Left lung (tissue), 4 donors: ENCODE measurements at regions not wholly inside any gene's neighbourhood (a gene's known extent, or its start where the extent isn't known, plus 50 kb on each side); places are given as distances from the start of the nearest gene placed in this dataset.
"Not testable (repeated sequence)": the region's sequence is repeated elsewhere in the genome, so short reads cannot be mapped to it uniquely, and the experiment has no call there.

Experiments
- ATAC-seq: fragments of 200-7000 bp; cut with Tn5 transposase; one replicate; pipeline ENCODE4 v1.9.1; 2020; ENCODE audit warnings: moderate library complexity
- DNase-seq, 4 donors: peaks; one replicate each; pipeline ENCODE4 v3.0.0-alpha.2; 2013 to 2020
- H3K27ac ChIP-seq, 2 donors: fragments of 200-600 bp; sonication (generic) in 1 of 2; one replicate each; pipeline versions ENCODE4 v1.5.0 to v1.8.0; 2020 to 2021
- H3K27me3 ChIP-seq, 2 donors: fragments of 200-600 bp; sonication (generic) in 1 of 2; one replicate each; pipeline versions ENCODE4 v1.5.0 to v1.8.0; 2020 to 2021
- H3K36me3 ChIP-seq, 2 donors: fragments of 200-600 bp; sonication (generic) in 1 of 2; one replicate each; pipeline versions ENCODE4 v1.5.0 to v1.8.0; 2020 to 2021
- H3K4me1 ChIP-seq, 2 donors: fragments of 200-600 bp; one replicate each; pipeline ENCODE4 v1.8.0; 2021
- H3K4me3 ChIP-seq, 2 donors: fragments of 200-600 bp; sonication (generic) in 1 of 2; one replicate each; pipeline versions ENCODE4 v1.5.0 to v1.8.0; 2020 to 2021; ENCODE audit warnings: mild to moderate bottlenecking in 1 of 2
- H3K9me3 ChIP-seq, 2 donors: fragments of 200-600 bp; sonication (generic) in 1 of 2; one replicate each; pipeline versions ENCODE4 v1.5.0 to v1.8.0; 2020 to 2021
- intact Hi-C, 2 donors: fragments of 100-400 bp; cut with DNase I; formaldehyde crosslinking; loops; one replicate each; pipeline versions ENCODE4 v1.11.2 to v1.14.2; 2022
- TF ChIP-seq, protein P1 (sequence below), 2 donors: fragments of 200-600 bp; sonication (generic) in 1 of 2; IDR thresholded peaks; one replicate each; pipeline versions ENCODE4 v1.5.0 to v1.8.0; 2021; ENCODE audit warnings: antibody characterized with exemption in 2 of 2
- donor health status: DM: no; HTN: yes; CAD: no.
- donor health status: DM: no; HTN: no; CAD: no.

DNA sequence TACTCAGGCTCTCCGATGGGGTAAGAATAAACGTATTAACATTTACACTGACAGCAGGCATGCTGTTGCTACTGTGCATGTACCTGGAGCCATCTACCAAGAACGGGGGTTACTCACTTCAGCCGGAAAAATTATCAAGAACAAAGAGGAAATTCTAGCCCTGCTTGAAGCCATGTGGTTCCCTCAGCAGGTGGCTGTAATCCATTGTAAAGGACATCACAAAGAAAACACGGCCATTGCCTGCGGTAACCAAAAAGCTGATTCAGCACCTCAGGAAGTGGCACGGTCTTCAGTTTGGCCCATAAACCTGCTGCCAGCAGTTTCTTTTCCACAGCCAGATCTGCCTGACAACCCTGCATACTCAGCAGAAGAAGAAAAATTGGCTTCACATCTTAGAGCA lies 925.5 kb upstream of the AMELY start:
- H3K4me3 ChIP-seq = no peak overlapping the region
- H3K4me1 ChIP-seq = no peaks in the 10 kb centered on the region
- ATAC-seq = no peak
- no peaks in the 10 kb centered on the region for H3K9me3 ChIP-seq
- no peak for DNase-seq
- H3K27me3 ChIP-seq = no peaks in the 10 kb centered on the region
- H3K27ac ChIP-seq = no peak overlapping the region
- TF ChIP-seq, protein P1, sequence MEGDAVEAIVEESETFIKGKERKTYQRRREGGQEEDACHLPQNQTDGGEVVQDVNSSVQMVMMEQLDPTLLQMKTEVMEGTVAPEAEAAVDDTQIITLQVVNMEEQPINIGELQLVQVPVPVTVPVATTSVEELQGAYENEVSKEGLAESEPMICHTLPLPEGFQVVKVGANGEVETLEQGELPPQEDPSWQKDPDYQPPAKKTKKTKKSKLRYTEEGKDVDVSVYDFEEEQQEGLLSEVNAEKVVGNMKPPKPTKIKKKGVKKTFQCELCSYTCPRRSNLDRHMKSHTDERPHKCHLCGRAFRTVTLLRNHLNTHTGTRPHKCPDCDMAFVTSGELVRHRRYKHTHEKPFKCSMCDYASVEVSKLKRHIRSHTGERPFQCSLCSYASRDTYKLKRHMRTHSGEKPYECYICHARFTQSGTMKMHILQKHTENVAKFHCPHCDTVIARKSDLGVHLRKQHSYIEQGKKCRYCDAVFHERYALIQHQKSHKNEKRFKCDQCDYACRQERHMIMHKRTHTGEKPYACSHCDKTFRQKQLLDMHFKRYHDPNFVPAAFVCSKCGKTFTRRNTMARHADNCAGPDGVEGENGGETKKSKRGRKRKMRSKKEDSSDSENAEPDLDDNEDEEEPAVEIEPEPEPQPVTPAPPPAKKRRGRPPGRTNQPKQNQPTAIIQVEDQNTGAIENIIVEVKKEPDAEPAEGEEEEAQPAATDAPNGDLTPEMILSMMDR (IDR thresholded peaks at IDR 0.05) = no peak
- intact Hi-C loops = no loop called here
- H3K36me3 ChIP-seq = no peaks in the 10 kb centered on the region

DNA sequence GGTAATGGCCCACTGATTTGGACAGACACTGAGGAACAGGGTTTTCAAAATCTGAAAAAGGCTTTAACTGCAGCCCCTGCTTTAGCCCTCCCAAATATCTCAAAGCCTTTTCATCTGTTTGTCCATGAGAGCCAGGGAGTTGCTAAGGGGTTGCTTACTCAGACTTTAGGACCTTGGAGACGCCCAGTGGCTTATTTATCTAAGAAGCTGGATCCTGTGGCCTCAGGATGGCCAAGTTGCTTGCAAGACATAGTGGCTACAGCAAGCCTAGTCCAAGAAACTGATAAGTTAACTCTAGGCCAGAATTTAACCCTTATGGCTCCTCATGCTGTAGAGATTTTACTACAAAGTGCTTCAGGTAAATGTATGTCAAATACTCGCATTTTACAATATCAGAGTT lies 924.8 kb upstream of the AMELY start:
- H3K27me3 ChIP-seq = no peaks in the 10 kb centered on the region
- DNase-seq = no peak
- intact Hi-C loops = no loop called here
- TF ChIP-seq, protein P1 (IDR thresholded peaks at IDR 0.05) = no peak
- H3K36me3 ChIP-seq = no peaks in the 10 kb centered on the region
- ATAC-seq = no peak
- no peaks in the 10 kb centered on the region for H3K4me1 ChIP-seq
- H3K27ac ChIP-seq = no peak overlapping the region
- H3K4me3 ChIP-seq = no peak overlapping the region
- H3K9me3 ChIP-seq = no peaks in the 10 kb centered on the region

DNA sequence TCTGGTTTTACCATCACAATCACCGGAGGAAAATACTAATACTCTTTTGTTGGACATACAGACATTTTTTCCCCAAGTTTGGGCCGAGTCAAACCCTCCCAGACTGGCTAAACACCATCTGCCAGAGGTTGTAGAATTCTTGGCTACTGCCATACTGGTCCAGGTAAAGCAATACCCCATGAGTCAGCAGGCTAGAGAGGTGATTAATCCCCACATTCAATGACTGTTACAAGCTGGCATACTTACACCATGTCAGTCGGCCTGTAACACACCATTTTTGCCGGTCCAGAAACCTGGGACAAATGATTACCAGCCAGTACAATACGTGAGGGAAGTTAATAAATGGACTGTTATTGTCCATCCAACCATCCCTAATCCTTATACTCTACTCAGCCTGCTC lies 923.9 kb upstream of the AMELY start:
- no peak overlapping the region for H3K4me3 ChIP-seq
- TF ChIP-seq, protein P1 (IDR thresholded peaks at IDR 0.05) = no peak
- no peaks in the 10 kb centered on the region for H3K4me1 ChIP-seq
- intact Hi-C loops = no loop called here
- H3K36me3 ChIP-seq = no peaks in the 10 kb centered on the region
- no peak for DNase-seq
- H3K27me3 ChIP-seq = no peaks in the 10 kb centered on the region
- H3K27ac ChIP-seq = no peak overlapping the region
- no peak for ATAC-seq
- H3K9me3 ChIP-seq = no peaks in the 10 kb centered on the region

DNA sequence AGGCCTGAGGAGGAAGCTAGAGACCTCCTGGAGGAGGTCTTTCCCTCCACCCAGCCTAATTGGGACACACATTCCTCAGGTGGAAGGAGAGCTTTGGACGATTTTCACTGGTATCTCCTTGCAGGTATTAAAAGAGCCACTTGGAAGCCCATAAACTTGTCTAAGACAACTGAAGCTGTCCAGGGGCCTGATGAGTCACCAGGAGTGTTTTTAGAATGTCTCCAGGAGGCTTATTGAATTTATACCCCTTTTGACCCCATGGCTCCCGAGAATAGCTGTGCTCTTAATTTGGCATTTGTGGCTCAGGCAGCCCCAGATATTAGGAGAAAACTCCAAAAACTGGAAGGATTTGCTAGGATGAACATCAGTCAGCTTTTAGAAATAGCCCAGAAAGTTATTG lies 922.7 kb upstream of the AMELY start:
- TF ChIP-seq, protein P1 (IDR thresholded peaks at IDR 0.05) = no peak
- intact Hi-C loops = no loop called here

DNA sequence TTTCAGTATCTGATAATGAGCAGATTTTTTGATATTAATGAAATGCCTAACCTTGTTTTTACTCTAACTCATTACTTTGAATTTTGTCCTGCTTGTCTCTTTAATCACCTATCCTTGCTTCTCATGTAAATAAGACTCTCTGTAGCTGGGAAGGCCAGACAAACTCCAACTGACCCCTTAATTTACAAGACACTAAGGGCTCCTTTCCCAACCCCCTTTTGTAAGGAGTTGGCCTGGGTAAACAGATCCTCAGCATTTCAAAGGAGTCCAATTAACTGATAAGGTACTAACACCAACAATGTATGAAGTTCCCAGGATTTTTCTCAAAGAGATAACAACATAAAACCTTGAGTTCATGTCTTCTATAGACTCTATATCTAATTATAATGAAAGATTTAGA lies 919.3 kb upstream of the AMELY start:
- H3K4me1 ChIP-seq, intact Hi-C loops, H3K4me3 ChIP-seq, H3K27ac ChIP-seq, H3K9me3 ChIP-seq, DNase-seq, H3K27me3 ChIP-seq, ATAC-seq, H3K36me3 ChIP-seq: not testable (repeated sequence)

More for the DNA sequence above, 922.7 kb upstream of the AMELY start:
- Histone ChIP-seq H3K9me3 (no peaks in the 10 kb centered on the region), H3K36me3 (no peaks in the 10 kb centered on the region), H3K27me3 (no peaks in the 10 kb centered on the region), H3K4me3 (no peak overlapping the region), H3K4me1 (no peaks in the 10 kb centered on the region), H3K27ac (no peak overlapping the region)
- no peak for ATAC-seq
- DNase-seq = no peak

DNA sequence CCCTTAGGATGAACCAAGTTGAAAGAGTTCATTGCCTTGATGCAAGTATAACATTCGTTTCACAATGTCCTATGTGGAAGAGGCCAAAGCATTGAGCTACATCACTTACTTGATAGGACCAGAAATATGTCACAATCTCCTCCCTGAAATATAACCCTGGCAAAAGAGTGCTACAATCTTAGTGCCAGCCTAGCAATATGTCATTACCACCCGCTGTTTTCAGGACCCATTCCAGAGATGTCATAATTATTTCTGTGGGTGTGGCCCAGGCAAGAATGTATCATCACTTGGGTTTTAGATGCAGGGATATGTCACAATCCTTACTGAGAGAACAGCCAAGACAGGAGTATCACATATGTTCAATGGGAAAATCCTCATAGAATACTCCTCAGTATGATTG lies 915.0 kb upstream of the AMELY start:
- intact Hi-C loops = no loop called here
- TF ChIP-seq, protein P1 (IDR thresholded peaks at IDR 0.05) = no peak
- no peak overlapping the region for H3K27ac ChIP-seq
- H3K36me3 ChIP-seq = no peaks in the 10 kb centered on the region
- DNase-seq (no peak), ATAC-seq (no peak)
- no peak overlapping the region for H3K4me3 ChIP-seq
- H3K4me1 ChIP-seq = no peaks in the 10 kb centered on the region
- H3K27me3 ChIP-seq = no peaks in the 10 kb centered on the region
- no peaks in the 10 kb centered on the region for H3K9me3 ChIP-seq
